Lung (tissue), 11 donors: ENCODE measurements at regions not wholly inside any gene's neighbourhood (a gene's known extent, or its start where the extent isn't known, plus 50 kb on each side); places are given as distances from the start of the nearest gene placed in this dataset.

ENCODE experiments used
- ATAC-seq: fragments of 200-7000 bp; cut with Tn5 transposase; one replicate; pipeline ENCODE4 v1.9.1; 2020; ENCODE audit warnings: moderate number of reproducible peaks; ENCODE audit not compliant: insufficient read depth, low FRiP score
- DNase-seq, 3 donors: peaks; one replicate each; pipeline ENCODE4 v3.0.0-alpha.2; 2013 to 2017
- H3K27ac ChIP-seq, 2 donors: one replicate each; pipeline ENCODE4 v1.5.1; 2013; ENCODE audit warnings: mild to moderate bottlenecking in 2 of 2, moderate library complexity in 2 of 2, control low read depth in 1 of 2, inconsistent platforms in 1 of 2, low read depth in 1 of 2, low read length in 1 of 2
- H3K27me3 ChIP-seq, 3 donors: one replicate each; pipeline ENCODE4 v1.5.1; 2013; ENCODE audit warnings: low read length in 2 of 3; ENCODE audit not compliant: control insufficient read depth in 3 of 3, insufficient read depth in 3 of 3
- H3K36me3 ChIP-seq, 4 donors: one replicate each; pipeline ENCODE4 v1.5.1; 2013; ENCODE audit warnings: low read length in 4 of 4, mild to moderate bottlenecking in 1 of 4, moderate library complexity in 1 of 4; ENCODE audit not compliant: control insufficient read depth in 4 of 4, insufficient read depth in 4 of 4
- H3K4me1 ChIP-seq, 5 donors: one replicate each; pipeline ENCODE4 v1.5.1; 2013; ENCODE audit warnings: low read length in 5 of 5, mild to moderate bottlenecking in 2 of 5, moderate library complexity in 1 of 5; ENCODE audit not compliant: control insufficient read depth in 5 of 5, insufficient read depth in 5 of 5
- H3K4me3 ChIP-seq: one replicate; pipeline ENCODE4 v1.5.1; 2013; ENCODE audit warnings: mild to moderate bottlenecking, control low read depth, moderate library complexity
- H3K9ac ChIP-seq, 2 donors: one replicate each; pipeline ENCODE4 v1.5.1; 2013; ENCODE audit warnings: low read length in 2 of 2, control low read depth in 1 of 2; ENCODE audit not compliant: insufficient read depth in 1 of 2
- H3K9me3 ChIP-seq, 4 donors: one replicate each; pipeline ENCODE4 v1.5.1; 2013; ENCODE audit warnings: low read length in 3 of 4, mild to moderate bottlenecking in 1 of 4, moderate library complexity in 1 of 4; ENCODE audit not compliant: control insufficient read depth in 4 of 4, insufficient read depth in 3 of 4
- WGBS, 2 donors: extraction: QIAGEN DNeasy Blood & Tissue Kit; methylation state at CpG; one replicate each; pipeline ENCODE4 v1.1.7; 2013; 5-methylcytosine and 5-hydroxymethylcytosine counted together
- TF ChIP-seq, protein P1 (sequence below): IDR thresholded peaks from 2 replicates; pipeline ENCODE4 v1.5.1; 2012; ENCODE audit warnings: mild to moderate bottlenecking; ENCODE audit errors: control extremely low read depth, extremely low read depth
- donor health status: control.
- donor health status: control.
- donor health status: Bipolar disorder and iron deficiency.
- donor health status: healthy.
- donor health status: DM: yes; HTN: yes; CAD: no.

- no peak overlapping the region for H3K9ac ChIP-seq
- DNase-seq, result no peak
- H3K27ac ChIP-seq, result no peak overlapping the region
- H3K27me3 ChIP-seq, result no peaks in the 10 kb centered on the region
- WGBS, 2 donors, result 93 to 94% methylated on average over 1 of the region's 1 CpG
- no peak overlapping the region for H3K4me3 ChIP-seq
- TF ChIP-seq, protein P1, sequence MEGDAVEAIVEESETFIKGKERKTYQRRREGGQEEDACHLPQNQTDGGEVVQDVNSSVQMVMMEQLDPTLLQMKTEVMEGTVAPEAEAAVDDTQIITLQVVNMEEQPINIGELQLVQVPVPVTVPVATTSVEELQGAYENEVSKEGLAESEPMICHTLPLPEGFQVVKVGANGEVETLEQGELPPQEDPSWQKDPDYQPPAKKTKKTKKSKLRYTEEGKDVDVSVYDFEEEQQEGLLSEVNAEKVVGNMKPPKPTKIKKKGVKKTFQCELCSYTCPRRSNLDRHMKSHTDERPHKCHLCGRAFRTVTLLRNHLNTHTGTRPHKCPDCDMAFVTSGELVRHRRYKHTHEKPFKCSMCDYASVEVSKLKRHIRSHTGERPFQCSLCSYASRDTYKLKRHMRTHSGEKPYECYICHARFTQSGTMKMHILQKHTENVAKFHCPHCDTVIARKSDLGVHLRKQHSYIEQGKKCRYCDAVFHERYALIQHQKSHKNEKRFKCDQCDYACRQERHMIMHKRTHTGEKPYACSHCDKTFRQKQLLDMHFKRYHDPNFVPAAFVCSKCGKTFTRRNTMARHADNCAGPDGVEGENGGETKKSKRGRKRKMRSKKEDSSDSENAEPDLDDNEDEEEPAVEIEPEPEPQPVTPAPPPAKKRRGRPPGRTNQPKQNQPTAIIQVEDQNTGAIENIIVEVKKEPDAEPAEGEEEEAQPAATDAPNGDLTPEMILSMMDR, result no peak
- no peaks in the 10 kb centered on the region for H3K4me1 ChIP-seq
- ATAC-seq, result no peak
- H3K36me3 ChIP-seq, result no peaks in the 10 kb centered on the region
- peaks cover 0 to 8% (median 3%) of the 10 kb centered on the region in 4 donors for H3K9me3 ChIP-seq
These were observed 107.4 kb upstream of the TSPAN5 start for GRCh38 chr4:98765771-98766170.

GRCh38 chr4:98758182-98758581 is 99.8 kb upstream of the TSPAN5 start:
- ATAC-seq, result no peak
- H3K4me3 ChIP-seq, result no peak overlapping the region
- TF ChIP-seq, protein P1, result no peak
- DNase-seq, result no peak
- WGBS, 2 donors, result 95 to 97% methylated on average over 1 of the region's 1 CpG
- H3K9ac ChIP-seq, result no peak overlapping the region
- H3K27me3 ChIP-seq, result no peaks in the 10 kb centered on the region
- no peaks in the 10 kb centered on the region for H3K9me3 ChIP-seq
- no peak overlapping the region for H3K27ac ChIP-seq
- no peaks in the 10 kb centered on the region for H3K4me1 ChIP-seq
- no peaks in the 10 kb centered on the region for H3K36me3 ChIP-seq

DNA sequence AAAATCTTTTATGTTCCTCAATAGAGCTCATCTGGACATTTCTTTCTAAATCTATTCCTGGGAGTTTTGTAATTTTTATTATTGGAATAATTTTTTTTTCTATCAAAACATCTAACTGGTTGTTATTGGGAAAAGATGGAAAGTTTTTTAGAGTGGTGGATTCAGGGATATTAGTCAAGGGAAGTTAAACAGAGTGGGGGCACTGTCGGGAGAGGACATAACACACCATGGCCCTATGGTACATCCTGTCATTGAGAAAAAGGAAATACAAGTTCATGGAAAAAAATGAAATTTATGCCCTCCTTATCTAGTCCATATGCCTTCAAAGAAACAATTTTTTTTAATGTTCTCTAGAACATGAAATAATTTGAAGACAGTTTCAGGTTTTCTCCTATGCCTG is 96.3 kb upstream of the TSPAN5 start:
- Histone ChIP-seq H3K36me3 (no peaks in the 10 kb centered on the region), H3K27me3 (no peaks in the 10 kb centered on the region), H3K9me3 (no peaks in the 10 kb centered on the region), H3K4me3 (no peak overlapping the region), H3K9ac (no peak overlapping the region), H3K4me1 (no peaks in the 10 kb centered on the region), H3K27ac (no peak overlapping the region)
- no peak for ATAC-seq
- no peak for DNase-seq
- WGBS, 2 donors, result 76 to 89% methylated on average over 1 of the region's 1 CpG
- TF ChIP-seq, protein P1, result no peak

DNA sequence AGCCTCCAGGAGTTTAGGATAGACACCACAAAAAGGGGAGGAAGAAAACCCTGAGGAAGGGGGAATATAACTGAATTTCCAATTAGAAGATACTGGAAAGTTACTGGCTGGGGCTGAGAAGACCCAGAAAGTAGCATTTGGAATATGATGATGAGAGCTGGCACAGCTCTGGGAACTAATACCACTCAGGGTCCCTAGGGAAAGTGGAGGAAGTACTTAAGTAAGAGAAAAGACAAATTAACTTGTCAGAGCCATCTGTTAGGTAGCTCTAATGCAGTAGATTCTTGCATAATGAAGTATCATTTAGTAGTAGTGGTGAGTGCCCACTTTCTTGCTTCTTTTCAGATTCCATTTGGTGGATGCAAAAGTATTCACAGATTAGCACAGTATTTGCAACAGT is 90.8 kb upstream of the TSPAN5 start:
- Histone ChIP-seq H3K9me3 (no peaks in the 10 kb centered on the region), H3K9ac (no peak overlapping the region), H3K4me1 (peaks cover 0 to 3% (median 0%) of the 10 kb centered on the region in 5 donors), H3K36me3 (no peaks in the 10 kb centered on the region), H3K27ac (no peak overlapping the region), H3K27me3 (no peaks in the 10 kb centered on the region), H3K4me3 (no peak overlapping the region)
- ATAC-seq (no peak), DNase-seq (no peak)
- TF ChIP-seq, protein P1, result no peak
